IMR-90 (cell line): ENCODE measurements at regions not wholly inside any gene's neighbourhood (a gene's known extent, or its start where the extent isn't known, plus 50 kb on each side); places are given as distances from the start of the nearest gene placed in this dataset.

Experiments used
- ATAC-seq: fragments of 200-7000 bp; cut with Tn5 transposase; 2 replicates; pipeline ENCODE4 v1.9.1; 2020; ENCODE audit warnings: low read depth, mild to moderate bottlenecking, moderate library complexity
- BruUV-seq: library from RNA; stranded (reverse); fragments of 400-500 nt; replicated peaks from 2 replicates; lab custom pipeline; 2021; lab: Mats Ljungman, UMichigan
- CTCF ChIA-PET: fragments of 300-600 bp; formaldehyde crosslinking; extraction: SDS; loops from one replicate; lab custom pipeline; 2021; ENCODE audit warnings: antibody characterized with exemption; lab: Yijun Ruan, JAX
- POLR2A ChIA-PET: fragments of 300-600 bp; sonication (Branson Sonifier 250); formaldehyde crosslinking; loops from one replicate; lab custom pipeline; 2022; ENCODE audit warnings: antibody characterized with exemption; ENCODE audit not compliant: unreplicated experiment; lab: Charles Lee
- DNase-seq: peaks from one replicate; pipeline ENCODE4 v3.0.0; 2013
- H2AFZ ChIP-seq: replicated peaks from 2 replicates; pipeline ENCODE3; 2013; ENCODE audit warnings: low read length, mild to moderate bottlenecking; ENCODE audit not compliant: poor library complexity
- H2AK5ac ChIP-seq: 2 replicates; pipeline ENCODE4 v1.6.1; 2013; ENCODE audit warnings: low read depth, low read length, inconsistent platforms
- H2AK9ac ChIP-seq: replicated peaks from 2 replicates; pipeline ENCODE3; 2013; ENCODE audit warnings: mild to moderate bottlenecking, low read depth, low read length, moderate library complexity; ENCODE audit not compliant: poor library complexity
- H2BK120ac ChIP-seq: 2 replicates; pipeline ENCODE4 v1.6.1; 2013; ENCODE audit warnings: low read depth, low read length, inconsistent platforms
- H2BK15ac ChIP-seq: 3 replicates; pipeline ENCODE4 v1.6.1; 2013; ENCODE audit warnings: low read depth, low read length, inconsistent platforms
- H2BK20ac ChIP-seq: 2 replicates; pipeline ENCODE4 v1.6.1; 2013; ENCODE audit warnings: low read depth, mild to moderate bottlenecking, inconsistent platforms, low read length, moderate library complexity
- H2BK5ac ChIP-seq: 2 replicates; pipeline ENCODE4 v1.6.1; 2013; ENCODE audit warnings: mild to moderate bottlenecking, low read depth, low read length, inconsistent platforms; ENCODE audit not compliant: poor library complexity, severe bottlenecking
- H3K14ac ChIP-seq: replicated peaks from 2 replicates; pipeline ENCODE4 v1.6.1; 2013; ENCODE audit warnings: low read depth, low read length, inconsistent platforms
- H3K18ac ChIP-seq: 2 replicates; pipeline ENCODE4 v1.6.1; 2013; ENCODE audit warnings: low read depth, low read length, control low read depth
- H3K23ac ChIP-seq: 2 replicates; pipeline ENCODE4 v1.6.1; 2013; ENCODE audit warnings: low read depth, low read length, inconsistent platforms
- H3K27ac ChIP-seq: 2 replicates; pipeline ENCODE4 v1.5.1; 2013; ENCODE audit warnings: mild to moderate bottlenecking, control low read depth, low read length; ENCODE audit not compliant: insufficient read depth
- H3K27me3 ChIP-seq: 2 replicates; pipeline ENCODE4 v1.6.1; 2013; ENCODE audit warnings: low read length; ENCODE audit not compliant: control insufficient read depth, insufficient read depth
- H3K36me3 ChIP-seq: 2 replicates; pipeline ENCODE4 v1.6.1; 2013; ENCODE audit warnings: low read length, mixed read lengths; ENCODE audit not compliant: control insufficient read depth, insufficient read depth
- H3K4ac ChIP-seq: 2 replicates; pipeline ENCODE4 v1.6.1; 2013; ENCODE audit warnings: low read depth, low read length, inconsistent platforms
- H3K4me1 ChIP-seq: 2 replicates; pipeline ENCODE4 v1.6.1; 2013; ENCODE audit warnings: low read length, mixed read lengths; ENCODE audit not compliant: control insufficient read depth, insufficient read depth
- H3K4me2 ChIP-seq: 2 replicates; pipeline ENCODE4 v1.6.1; 2013; ENCODE audit warnings: low read depth, mild to moderate bottlenecking, control low read depth, low read length, moderate library complexity
- H3K4me3 ChIP-seq: 2 replicates; pipeline ENCODE4 v1.5.1; 2013; ENCODE audit warnings: low read depth, mild to moderate bottlenecking, control low read depth, low read length, moderate library complexity; ENCODE audit not compliant: insufficient read depth
- H3K56ac ChIP-seq: 2 replicates; pipeline ENCODE4 v1.6.1; 2013; ENCODE audit warnings: low read length, inconsistent platforms; ENCODE audit not compliant: insufficient read depth; ENCODE audit errors: extremely low read depth
- H3K79me1 ChIP-seq, 2 experiments: 2 replicates each; pipeline ENCODE4 v1.6.1; 2013; ENCODE audit warnings: low read length in 2 of 2, inconsistent platforms in 1 of 2, low read depth in 1 of 2
- H3K9ac ChIP-seq: 2 replicates; pipeline ENCODE4 v1.6.1; 2013; ENCODE audit warnings: low read depth, low read length, control low read depth
- H3K9me1 ChIP-seq: 2 replicates; pipeline ENCODE4 v1.6.1; 2013; ENCODE audit warnings: low read length, inconsistent platforms; ENCODE audit not compliant: insufficient read depth
- H3K9me3 ChIP-seq: 2 replicates; pipeline ENCODE4 v1.6.1; 2013; ENCODE audit warnings: low read length; ENCODE audit not compliant: control insufficient read depth, insufficient read depth
- H4K20me1 ChIP-seq: 2 replicates; pipeline ENCODE4 v1.6.1; 2013; ENCODE audit warnings: low read length, inconsistent platforms; ENCODE audit not compliant: insufficient read depth
- H4K5ac ChIP-seq: 2 replicates; pipeline ENCODE4 v1.6.1; 2013; ENCODE audit warnings: mild to moderate bottlenecking, low read depth, low read length, control low read depth
- H4K8ac ChIP-seq, 2 experiments: 2 replicates each; pipeline ENCODE4 v1.6.1; 2013; ENCODE audit warnings: low read depth in 2 of 2, low read length in 2 of 2, control low read depth in 1 of 2, inconsistent platforms in 1 of 2
- H4K91ac ChIP-seq: 2 replicates; pipeline ENCODE4 v1.6.1; 2013; ENCODE audit warnings: low read depth, low read length, inconsistent platforms; ENCODE audit not compliant: insufficient read depth
- BHLHE40 ChIP-seq: fragments of 150-350 bp; IDR thresholded peaks from 2 replicates; pipeline ENCODE4 v1.6.1; 2016; ENCODE audit warnings: mild to moderate bottlenecking, low read depth, low read length
- MXI1 ChIP-seq: IDR thresholded peaks from 2 replicates; pipeline ENCODE4 v1.6.1; 2012; ENCODE audit warnings: low read depth, mild to moderate bottlenecking, low read length, moderate library complexity, borderline replicate concordance
- RFX5 ChIP-seq: IDR thresholded peaks from 2 replicates; pipeline ENCODE4 v1.8.0; 2012; ENCODE audit warnings: low read depth, mild to moderate bottlenecking, low read length, moderate library complexity
- SMC3 ChIP-seq: fragments of 150-350 bp; IDR thresholded peaks from 2 replicates; pipeline ENCODE4 v1.6.1; 2016; ENCODE audit warnings: low read depth, mild to moderate bottlenecking, antibody characterized with exemption, low read length, moderate library complexity
- WGBS, 2 experiments: methylation state at CpG; one replicate each; pipeline versions ENCODE4 v1.1.5 to v1.1.7; 2013; ENCODE audit warnings: missing lambda C conversion rate in 2 of 2; ENCODE audit not compliant: insufficient read length in 1 of 2; ENCODE audit errors: extremely low coverage in 2 of 2; 5-methylcytosine and 5-hydroxymethylcytosine counted together
- dilution Hi-C: fragments of 300-500 bp; cut with HindIII; formaldehyde crosslinking; loops from one replicate; pipeline ENCODE4 v1.14.3; 2018; ENCODE audit warnings: low sequenced_read_pairs; ENCODE audit not compliant: unreplicated experiment
- in situ Hi-C: fragments of 300-500 bp; cut with MboI; formaldehyde crosslinking; loops from 3 replicates; pipeline ENCODE4 v1.14.3; 2019; ENCODE audit warnings: low sequenced_read_pairs, inconsistent platforms, mixed read lengths
- intact Hi-C: fragments of 100-400 bp; cut with micrococcal nuclease; formaldehyde crosslinking; loops from 2 replicates; pipeline ENCODE4 v1.10.0; 2022

GRCh38 chr2:129488376-129488775, 491.1 kb upstream of the RAB6C start:
- H3K36me3 ChIP-seq: no peaks in the 10 kb centered on the region
- H4K8ac ChIP-seq: no peak overlapping the region
- no TSS peak for BruUV-seq
- no peak overlapping the region for H3K4me2 ChIP-seq
- dilution Hi-C loops (no loop called here), in situ Hi-C loops (no loop called here), intact Hi-C loops (no loop called here)
- ATAC-seq: no peak
- H2BK5ac ChIP-seq: no peak overlapping the region
- WGBS, 2 experiments: 63% methylated on average over 1 of the region's 4 CpGs; no CpG with 5 or more reads in 1 of the 2 experiments
- H3K14ac ChIP-seq: no peak overlapping the region
- no peak overlapping the region for H2BK20ac ChIP-seq
- H2BK120ac ChIP-seq: no peak overlapping the region
- no peak overlapping the region for H3K4ac ChIP-seq
- DNase-seq: no peak
- ChIA-PET POLR2A (no interaction called here), CTCF (interaction anchor here (0.9 kb wide), 1 partner anchor 9 kb away, joined by 3 read pairs; no protein-coding TSS in a partner anchor)
- TF ChIP-seq SMC3 (no peak), BHLHE40 (no peak), MXI1 (no peak), RFX5 (no peak)
- no peaks in the 10 kb centered on the region for H3K9me1 ChIP-seq
- no peak overlapping the region for H3K18ac ChIP-seq
- no peak overlapping the region for H3K23ac ChIP-seq
- no peak overlapping the region for H3K4me3 ChIP-seq
- H3K27ac ChIP-seq: no peak overlapping the region
- no peak overlapping the region for H3K56ac ChIP-seq
- no peak overlapping the region for H4K5ac ChIP-seq
- H3K9me3 ChIP-seq: peaks cover 46% of the 10 kb centered on the region
- H2AK5ac ChIP-seq: no peak overlapping the region
- no peaks in the 10 kb centered on the region for H3K4me1 ChIP-seq
- no peaks in the 10 kb centered on the region for H3K79me1 ChIP-seq
- H2BK15ac ChIP-seq: no peak overlapping the region
- no peak overlapping the region for H2AFZ ChIP-seq
- no peaks in the 10 kb centered on the region for H3K27me3 ChIP-seq
- H2AK9ac ChIP-seq: no peak overlapping the region
- H4K20me1 ChIP-seq: no peaks in the 10 kb centered on the region
- no peak overlapping the region for H4K91ac ChIP-seq
- no peak overlapping the region for H3K9ac ChIP-seq
